ENCODE measurements at regions not wholly inside any gene's neighbourhood (a gene's known extent, or its start where the extent isn't known, plus 50 kb on each side); places are given as distances from the start of the nearest gene placed in this dataset.

- TF ChIP-seq CTCF (conservative IDR thresholded peaks at IDR 0.05) = no peak
- TF ChIP-seq ZFX (IDR thresholded peaks at IDR 0.05) = no peak
Observed at GRCh38 chr18:29078273-29078672, 901.3 kb upstream of the CDH2 start.
